Gastrocnemius medialis (tissue), 4 donors: ENCODE measurements at regions not wholly inside any gene's neighbourhood (a gene's known extent, or its start where the extent isn't known, plus 50 kb on each side); places are given as distances from the start of the nearest gene placed in this dataset.

Source experiments
- POLR2A ChIP-seq, 2 donors: fragments of 450-650 bp; IDR thresholded peaks; one replicate each; pipeline ENCODE4 v1.6.1; 2017; ENCODE audit warnings: antibody characterized with exemption in 2 of 2, mild to moderate bottlenecking in 2 of 2, moderate library complexity in 2 of 2
- TF ChIP-seq, protein P1 (sequence below), 5 experiments: fragments of 450-650 bp in 3 of 5; fragments of 200-600 bp in 2 of 5; sonication (generic) in 2 of 5; IDR thresholded peaks in 4 of 5; conservative IDR thresholded peaks in 1 of 5; 1 replicate in 4 of 5; 2 replicates in 1 of 5; pipeline ENCODE4 v1.5.1; 2016 to 2019; ENCODE audit warnings: antibody characterized with exemption in 5 of 5, mild to moderate bottlenecking in 3 of 5, moderate library complexity in 3 of 5

DNA sequence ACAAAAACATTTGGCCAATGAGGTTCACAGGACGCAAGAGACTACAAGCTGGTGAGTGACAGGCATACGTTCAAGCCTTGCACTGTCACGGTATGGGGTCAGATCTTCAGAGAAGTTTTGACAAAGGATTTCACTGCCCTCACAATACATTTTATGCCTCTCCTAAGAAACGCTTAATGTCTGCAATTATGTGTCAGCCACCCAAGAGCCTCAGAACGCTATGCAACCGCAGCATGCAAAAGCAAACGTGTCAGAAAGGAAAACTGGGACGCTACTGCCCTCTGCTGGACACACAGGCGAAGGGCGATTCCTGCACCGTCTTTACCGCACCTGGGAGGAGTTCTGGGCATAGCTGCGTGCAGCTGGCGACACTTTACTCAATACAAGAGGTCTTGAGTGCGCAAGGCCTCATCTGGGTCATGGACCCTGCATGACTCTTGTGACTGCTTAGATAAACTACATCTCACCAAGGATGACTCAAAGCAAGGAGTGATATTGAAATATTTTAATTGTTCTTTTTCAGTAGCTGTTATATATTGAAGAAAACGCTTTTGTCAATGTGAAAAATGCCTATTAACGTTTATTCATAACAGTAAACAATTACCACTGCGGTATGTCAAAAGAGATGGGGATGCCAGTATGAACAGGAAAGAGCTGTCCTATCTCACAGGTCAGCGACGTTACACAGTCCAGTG is 147.6 kb upstream of the FRG1 start:
- no peak for TF ChIP-seq POLR2A (IDR thresholded peaks at IDR 0.05)
- TF ChIP-seq, protein P1, sequence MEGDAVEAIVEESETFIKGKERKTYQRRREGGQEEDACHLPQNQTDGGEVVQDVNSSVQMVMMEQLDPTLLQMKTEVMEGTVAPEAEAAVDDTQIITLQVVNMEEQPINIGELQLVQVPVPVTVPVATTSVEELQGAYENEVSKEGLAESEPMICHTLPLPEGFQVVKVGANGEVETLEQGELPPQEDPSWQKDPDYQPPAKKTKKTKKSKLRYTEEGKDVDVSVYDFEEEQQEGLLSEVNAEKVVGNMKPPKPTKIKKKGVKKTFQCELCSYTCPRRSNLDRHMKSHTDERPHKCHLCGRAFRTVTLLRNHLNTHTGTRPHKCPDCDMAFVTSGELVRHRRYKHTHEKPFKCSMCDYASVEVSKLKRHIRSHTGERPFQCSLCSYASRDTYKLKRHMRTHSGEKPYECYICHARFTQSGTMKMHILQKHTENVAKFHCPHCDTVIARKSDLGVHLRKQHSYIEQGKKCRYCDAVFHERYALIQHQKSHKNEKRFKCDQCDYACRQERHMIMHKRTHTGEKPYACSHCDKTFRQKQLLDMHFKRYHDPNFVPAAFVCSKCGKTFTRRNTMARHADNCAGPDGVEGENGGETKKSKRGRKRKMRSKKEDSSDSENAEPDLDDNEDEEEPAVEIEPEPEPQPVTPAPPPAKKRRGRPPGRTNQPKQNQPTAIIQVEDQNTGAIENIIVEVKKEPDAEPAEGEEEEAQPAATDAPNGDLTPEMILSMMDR (IDR thresholded peaks at IDR 0.05 in 4 of 5, conservative IDR thresholded peaks at IDR 0.05 in 1 of 5): peak; percentile 30 to 75 (median 60)
